Loucy (cell line): ENCODE measurements at regions not wholly inside any gene's neighbourhood (a gene's known extent, or its start where the extent isn't known, plus 50 kb on each side); places are given as distances from the start of the nearest gene placed in this dataset.

Experiments
- H2AFZ ChIP-seq: fragments of 200-600 bp; sonication (generic); 2 replicates; pipeline ENCODE4 v1.6.0; 2016; ENCODE audit warnings: antibody characterized with exemption, mild to moderate bottlenecking, low read length, moderate library complexity
- H3F3A ChIP-seq: fragments of 200-600 bp; 2 replicates; pipeline ENCODE4 v1.6.0; 2016; ENCODE audit warnings: antibody characterized with exemption, low read depth, mild to moderate bottlenecking
- H3K27me3 ChIP-seq: fragments of 200-600 bp; sonication (generic); 2 replicates; pipeline ENCODE4 v1.6.1; 2014; ENCODE audit warnings: low read length, mild to moderate bottlenecking; ENCODE audit not compliant: insufficient read depth, poor library complexity, severe bottlenecking
- H3K36me3 ChIP-seq: fragments of 200-600 bp; sonication (generic); 2 replicates; pipeline ENCODE4 v1.6.1; 2016; ENCODE audit warnings: low read length; ENCODE audit not compliant: insufficient read depth
- H3K4me1 ChIP-seq: fragments of 200-600 bp; sonication (generic); 2 replicates; pipeline ENCODE4 v1.5.1; 2014; ENCODE audit warnings: low read length, mild to moderate bottlenecking; ENCODE audit not compliant: insufficient read depth, poor library complexity, severe bottlenecking
- H3K4me2 ChIP-seq: fragments of 200-600 bp; sonication (generic); 2 replicates; pipeline ENCODE4 v1.6.0; 2014; ENCODE audit warnings: antibody characterized with exemption, low read length, low read depth, mild to moderate bottlenecking; ENCODE audit not compliant: poor library complexity, severe bottlenecking
- H3K4me3 ChIP-seq: fragments of 200-600 bp; sonication (generic); 2 replicates; pipeline ENCODE4 v1.5.1; 2014; ENCODE audit warnings: low read length, mild to moderate bottlenecking, mixed read lengths; ENCODE audit not compliant: poor library complexity, severe bottlenecking
- H3K79me2 ChIP-seq: fragments of 200-600 bp; sonication (generic); 2 replicates; pipeline ENCODE4 v1.6.1; 2014; ENCODE audit warnings: low read length; ENCODE audit not compliant: insufficient read depth
- H3K9ac ChIP-seq: fragments of 200-600 bp; sonication (generic); 2 replicates; pipeline ENCODE4 v1.6.0; 2014; ENCODE audit warnings: mild to moderate bottlenecking, low read depth, low read length, moderate library complexity; ENCODE audit not compliant: poor library complexity, severe bottlenecking
- H3K9me2 ChIP-seq: fragments of 200-600 bp; sonication (generic); replicated peaks from 2 replicates; pipeline ENCODE4 v1.6.1; 2016; ENCODE audit warnings: low read depth, low read length, mixed read lengths
- H3K9me3 ChIP-seq: fragments of 200-600 bp; sonication (generic); 2 replicates; pipeline ENCODE4 v1.6.1; 2014; ENCODE audit warnings: mild to moderate bottlenecking, antibody characterized with exemption, low read length, low read depth; ENCODE audit not compliant: insufficient read depth
- H4K20me1 ChIP-seq: fragments of 200-600 bp; sonication (generic); 2 replicates; pipeline ENCODE4 v1.6.0; 2014; ENCODE audit warnings: antibody characterized with exemption, low read length, mild to moderate bottlenecking; ENCODE audit not compliant: insufficient read depth, poor library complexity, severe bottlenecking
- EZH2phosphoT487 ChIP-seq: fragments of 200-600 bp; IDR thresholded peaks from 2 replicates; pipeline ENCODE4 v1.6.1; 2018; ENCODE audit warnings: antibody characterized with exemption, mild to moderate bottlenecking, moderate library complexity, borderline replicate concordance
- TF ChIP-seq, protein P1 (sequence below): fragments of 200-600 bp; sonication (generic); conservative IDR thresholded peaks from 2 replicates; pipeline ENCODE4 v1.5.1; 2014; ENCODE audit warnings: mild to moderate bottlenecking, antibody characterized with exemption, low read length

GRCh38 chr7:35487402-35487801 is 207.5 kb downstream of the HERPUD2 start:
- no peaks in the 10 kb centered on the region for H4K20me1 ChIP-seq
- TF ChIP-seq, protein P1, sequence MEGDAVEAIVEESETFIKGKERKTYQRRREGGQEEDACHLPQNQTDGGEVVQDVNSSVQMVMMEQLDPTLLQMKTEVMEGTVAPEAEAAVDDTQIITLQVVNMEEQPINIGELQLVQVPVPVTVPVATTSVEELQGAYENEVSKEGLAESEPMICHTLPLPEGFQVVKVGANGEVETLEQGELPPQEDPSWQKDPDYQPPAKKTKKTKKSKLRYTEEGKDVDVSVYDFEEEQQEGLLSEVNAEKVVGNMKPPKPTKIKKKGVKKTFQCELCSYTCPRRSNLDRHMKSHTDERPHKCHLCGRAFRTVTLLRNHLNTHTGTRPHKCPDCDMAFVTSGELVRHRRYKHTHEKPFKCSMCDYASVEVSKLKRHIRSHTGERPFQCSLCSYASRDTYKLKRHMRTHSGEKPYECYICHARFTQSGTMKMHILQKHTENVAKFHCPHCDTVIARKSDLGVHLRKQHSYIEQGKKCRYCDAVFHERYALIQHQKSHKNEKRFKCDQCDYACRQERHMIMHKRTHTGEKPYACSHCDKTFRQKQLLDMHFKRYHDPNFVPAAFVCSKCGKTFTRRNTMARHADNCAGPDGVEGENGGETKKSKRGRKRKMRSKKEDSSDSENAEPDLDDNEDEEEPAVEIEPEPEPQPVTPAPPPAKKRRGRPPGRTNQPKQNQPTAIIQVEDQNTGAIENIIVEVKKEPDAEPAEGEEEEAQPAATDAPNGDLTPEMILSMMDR: no peak
- no peak for TF ChIP-seq EZH2phosphoT487
- H3K9ac ChIP-seq: no peak overlapping the region
- H3K4me1 ChIP-seq: no peaks in the 10 kb centered on the region
- no peaks in the 10 kb centered on the region for H3K9me2 ChIP-seq
- H2AFZ ChIP-seq: no peak overlapping the region
- H3K4me2 ChIP-seq: no peak overlapping the region
- H3F3A ChIP-seq: no peaks in the 10 kb centered on the region
- H3K9me3 ChIP-seq: no peaks in the 10 kb centered on the region
- no peak overlapping the region for H3K4me3 ChIP-seq
- H3K36me3 ChIP-seq: no peaks in the 10 kb centered on the region
- H3K27me3 ChIP-seq: no peaks in the 10 kb centered on the region
- no peaks in the 10 kb centered on the region for H3K79me2 ChIP-seq

GRCh38 chr7:35485436-35485835 is 209.5 kb downstream of the HERPUD2 start:
- Histone ChIP-seq H3K9ac (no peak overlapping the region), H3K4me2 (no peak overlapping the region), H3K4me1 (no peaks in the 10 kb centered on the region), H3K4me3 (no peak overlapping the region), H3K9me2 (no peaks in the 10 kb centered on the region), H3K36me3 (no peaks in the 10 kb centered on the region), H3K27me3 (no peaks in the 10 kb centered on the region), H3K9me3 (no peaks in the 10 kb centered on the region), H3K79me2 (no peaks in the 10 kb centered on the region), H4K20me1 (no peaks in the 10 kb centered on the region), H2AFZ (no peak overlapping the region), H3F3A (no peaks in the 10 kb centered on the region)
- no peak for TF ChIP-seq EZH2phosphoT487
- TF ChIP-seq, protein P1: no peak

DNA sequence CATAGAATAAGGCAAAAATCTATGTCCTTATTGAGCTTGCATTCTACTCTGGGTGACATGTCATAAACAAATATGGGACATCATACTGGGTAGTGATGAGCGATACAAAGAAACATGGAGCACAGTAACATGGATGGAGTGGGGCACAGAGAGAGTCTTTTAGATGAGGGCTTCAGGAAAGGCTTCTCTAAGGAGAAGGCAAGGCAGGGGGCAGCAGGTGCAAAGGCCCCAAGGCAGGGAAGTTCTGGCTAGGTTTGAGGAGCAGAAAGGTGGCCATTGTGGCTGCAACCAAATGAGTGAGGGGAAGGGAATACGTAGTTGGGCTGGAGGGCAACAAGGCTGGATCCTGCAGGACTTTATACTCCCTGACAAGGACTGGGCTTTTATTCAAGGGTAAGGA is 211.4 kb downstream of the HERPUD2 start:
- Histone ChIP-seq H4K20me1 (no peaks in the 10 kb centered on the region), H3K36me3 (no peaks in the 10 kb centered on the region)

More for the DNA sequence above, 211.4 kb downstream of the HERPUD2 start:
- Histone ChIP-seq H3F3A (no peaks in the 10 kb centered on the region), H3K79me2 (no peaks in the 10 kb centered on the region), H3K4me3 (no peak overlapping the region), H3K4me1 (no peaks in the 10 kb centered on the region), H3K9me2 (no peaks in the 10 kb centered on the region), H3K9me3 (no peaks in the 10 kb centered on the region), H3K9ac (no peak overlapping the region), H2AFZ (no peak overlapping the region), H3K27me3 (no peaks in the 10 kb centered on the region), H3K4me2 (no peak overlapping the region)
- TF ChIP-seq, protein P1: no peak
- TF ChIP-seq EZH2phosphoT487: no peak
